ENCODE measurements at regions not wholly inside any gene's neighbourhood (a gene's known extent, or its start where the extent isn't known, plus 50 kb on each side); places are given as distances from the start of the nearest gene placed in this dataset.
A peak's percentile ranks its signal among the peaks of the same experiment; 100 is the strongest.

DNA sequence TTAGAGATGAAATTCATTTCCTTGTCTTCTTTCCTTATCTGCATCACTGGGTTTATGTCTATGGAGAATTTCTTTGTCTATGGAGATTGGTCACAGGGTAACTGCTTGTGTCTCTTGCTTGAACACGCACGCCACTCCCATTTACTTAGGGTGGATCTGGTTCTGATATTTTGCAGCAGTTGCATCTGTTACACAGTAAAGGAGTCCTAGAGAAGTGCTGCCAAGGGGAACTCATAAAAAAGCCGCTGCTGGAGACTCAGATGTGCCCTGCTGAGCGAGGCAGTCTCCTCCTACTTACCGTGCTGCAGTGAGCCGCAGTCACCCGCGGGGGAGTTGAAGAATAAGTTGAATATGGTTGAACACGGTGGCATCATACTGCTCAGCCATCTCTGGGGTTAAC is 105.2 kb upstream of the KLHL25 start:
- Histone ChIP-seq H3K4me1 (ENCODE audit: insufficient read depth, low read length) (no peaks in the 10 kb centered on the region), H3K4me2 (ENCODE audit: low read length) (no peak overlapping the region), H3K27ac (ENCODE audit: low read depth, low read length) (no peak overlapping the region), H2AFZ (ENCODE audit: low read depth, low read length) (no peak overlapping the region), H3K9me3 (ENCODE audit: insufficient read depth, low read depth, low read length) (no peaks in the 10 kb centered on the region), H3K9ac (ENCODE audit: low read length) (no peak overlapping the region), H3K79me2 (ENCODE audit: insufficient read depth, low read length) (no peaks in the 10 kb centered on the region), H3K36me3 (ENCODE audit: insufficient read depth, low read length) (no peaks in the 10 kb centered on the region), H3K27me3 (ENCODE audit: insufficient read depth, low read length) (no peaks in the 10 kb centered on the region), H4K20me1 (ENCODE audit: insufficient read depth, low read length) (no peaks in the 10 kb centered on the region), H3K4me3 (ENCODE audit: insufficient read depth, low read depth, low read length) (no peak overlapping the region)
- Mint-ChIP-seq H3K4me3 (ENCODE audit: unreplicated experiment) (no peak overlapping the region), H3K4me1 (ENCODE audit: low read depth, unreplicated experiment) (no peaks in the 10 kb centered on the region), H3K36me3 (ENCODE audit: low read depth, unreplicated experiment) (no peaks in the 10 kb centered on the region), H3K27ac (ENCODE audit: unreplicated experiment) (no peak overlapping the region), H3K9me3 (ENCODE audit: unreplicated experiment) (peaks cover 3% of the 10 kb centered on the region), H3K27me3 (ENCODE audit: low read depth, unreplicated experiment) (peaks cover 31% of the 10 kb centered on the region)
- DNase-seq (ENCODE audit: low read depth) (no peak), FAIRE-seq (no peak)
- TF ChIP-seq, protein P1, sequence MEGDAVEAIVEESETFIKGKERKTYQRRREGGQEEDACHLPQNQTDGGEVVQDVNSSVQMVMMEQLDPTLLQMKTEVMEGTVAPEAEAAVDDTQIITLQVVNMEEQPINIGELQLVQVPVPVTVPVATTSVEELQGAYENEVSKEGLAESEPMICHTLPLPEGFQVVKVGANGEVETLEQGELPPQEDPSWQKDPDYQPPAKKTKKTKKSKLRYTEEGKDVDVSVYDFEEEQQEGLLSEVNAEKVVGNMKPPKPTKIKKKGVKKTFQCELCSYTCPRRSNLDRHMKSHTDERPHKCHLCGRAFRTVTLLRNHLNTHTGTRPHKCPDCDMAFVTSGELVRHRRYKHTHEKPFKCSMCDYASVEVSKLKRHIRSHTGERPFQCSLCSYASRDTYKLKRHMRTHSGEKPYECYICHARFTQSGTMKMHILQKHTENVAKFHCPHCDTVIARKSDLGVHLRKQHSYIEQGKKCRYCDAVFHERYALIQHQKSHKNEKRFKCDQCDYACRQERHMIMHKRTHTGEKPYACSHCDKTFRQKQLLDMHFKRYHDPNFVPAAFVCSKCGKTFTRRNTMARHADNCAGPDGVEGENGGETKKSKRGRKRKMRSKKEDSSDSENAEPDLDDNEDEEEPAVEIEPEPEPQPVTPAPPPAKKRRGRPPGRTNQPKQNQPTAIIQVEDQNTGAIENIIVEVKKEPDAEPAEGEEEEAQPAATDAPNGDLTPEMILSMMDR (IDR thresholded peaks at IDR 0.05; ENCODE audit: insufficient read depth, low read depth, low read length), result no peak
- TF ChIP-seq EZH2 (IDR thresholded peaks at IDR 0.05; ENCODE audit: insufficient read depth, low read length), result no peak

DNA sequence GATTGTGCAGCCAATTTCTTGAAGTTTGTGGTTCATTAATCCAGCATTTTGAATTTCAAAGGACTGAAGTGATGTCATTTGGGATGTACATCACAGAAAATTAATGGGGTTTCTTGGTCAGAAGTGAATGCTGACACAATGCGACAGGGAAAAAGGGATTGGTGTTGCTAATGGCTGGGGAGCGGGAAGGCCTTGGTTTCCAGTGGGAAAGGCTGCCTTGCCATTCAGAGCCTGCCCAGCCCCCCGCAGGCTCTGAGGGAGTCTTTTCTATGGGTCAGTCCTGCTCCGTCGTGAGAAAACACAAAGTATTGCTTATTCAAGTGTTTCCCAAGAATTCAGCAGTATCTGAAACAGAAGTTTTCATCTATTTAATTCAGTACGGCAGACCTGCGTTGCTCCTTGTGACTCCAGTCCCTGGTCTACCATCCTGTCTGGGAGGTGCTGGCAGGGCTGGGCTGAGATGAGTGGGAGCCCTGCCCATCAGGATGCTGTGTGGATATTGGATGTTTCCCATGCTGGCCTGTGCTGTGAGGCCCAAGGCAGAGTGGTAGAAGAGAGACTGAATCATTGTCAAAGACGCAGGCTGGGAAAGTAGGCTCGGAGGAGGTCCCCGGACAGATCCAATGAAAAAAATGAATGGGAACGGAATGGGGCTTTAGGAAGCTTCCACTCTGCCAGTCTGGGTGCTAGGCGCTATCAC is 111.2 kb upstream of the KLHL25 start:
- H3K36me3 ChIP-seq (ENCODE audit: insufficient read depth, low read length), result no peaks in the 10 kb centered on the region
- H3K4me1 Mint-ChIP-seq (ENCODE audit: low read depth, unreplicated experiment), result no peaks in the 10 kb centered on the region
- H3K4me2 ChIP-seq (ENCODE audit: low read length), result peak overlapping the region; percentile 17
- no peaks in the 10 kb centered on the region for H3K79me2 ChIP-seq (ENCODE audit: insufficient read depth, low read length)
- H3K4me1 ChIP-seq (ENCODE audit: insufficient read depth, low read length), result no peaks in the 10 kb centered on the region
- FAIRE-seq (no peak), DNase-seq (ENCODE audit: low read depth) (peak; percentile 57)
- no peak for TF ChIP-seq EZH2 (IDR thresholded peaks at IDR 0.05; ENCODE audit: insufficient read depth, low read length)
- TF ChIP-seq, protein P1 (IDR thresholded peaks at IDR 0.05; ENCODE audit: insufficient read depth, low read depth, low read length), result no peak
- H3K4me3 Mint-ChIP-seq (ENCODE audit: unreplicated experiment), result no peak overlapping the region
- H3K27me3 Mint-ChIP-seq (ENCODE audit: low read depth, unreplicated experiment), result no peaks in the 10 kb centered on the region
- no peak overlapping the region for H3K9ac ChIP-seq (ENCODE audit: low read length)
- no peaks in the 10 kb centered on the region for H4K20me1 ChIP-seq (ENCODE audit: insufficient read depth, low read length)
- H3K27ac Mint-ChIP-seq (ENCODE audit: unreplicated experiment), result no peak overlapping the region
- H3K4me3 ChIP-seq (ENCODE audit: insufficient read depth, low read depth, low read length), result no peak overlapping the region
- H3K36me3 Mint-ChIP-seq (ENCODE audit: low read depth, unreplicated experiment), result no peaks in the 10 kb centered on the region
- no peaks in the 10 kb centered on the region for H3K9me3 ChIP-seq (ENCODE audit: insufficient read depth, low read depth, low read length)
- H3K9me3 Mint-ChIP-seq (ENCODE audit: unreplicated experiment), result no peaks in the 10 kb centered on the region
- H3K27ac ChIP-seq (ENCODE audit: low read depth, low read length), result no peak overlapping the region
- no peaks in the 10 kb centered on the region for H3K27me3 ChIP-seq (ENCODE audit: insufficient read depth, low read length)
- no peak overlapping the region for H2AFZ ChIP-seq (ENCODE audit: low read depth, low read length)

DNA sequence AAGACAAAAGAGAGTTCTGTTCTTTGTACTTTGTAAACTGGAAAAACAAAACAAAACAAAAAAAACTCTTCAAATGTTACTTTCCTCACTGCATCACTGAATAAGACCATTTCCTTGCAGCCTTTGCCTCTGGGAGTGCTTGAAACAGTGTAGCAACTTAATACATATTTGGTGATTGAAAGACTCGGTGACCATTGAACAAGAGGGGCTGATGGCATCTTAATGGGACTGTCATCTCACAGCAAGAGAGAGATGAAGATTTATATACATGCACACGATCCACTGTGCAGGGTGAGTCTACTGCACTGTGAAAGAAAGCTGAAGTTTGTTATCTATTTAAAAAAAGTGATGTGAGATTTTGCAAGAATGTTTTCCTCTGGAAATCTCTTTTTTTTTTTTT is 111.9 kb upstream of the KLHL25 start:
- no peak overlapping the region for H3K27ac ChIP-seq (ENCODE audit: low read depth, low read length)
- FAIRE-seq (no peak), DNase-seq (ENCODE audit: low read depth) (no peak)
- H3K79me2 ChIP-seq (ENCODE audit: insufficient read depth, low read length), result no peaks in the 10 kb centered on the region
- H3K4me3 ChIP-seq (ENCODE audit: insufficient read depth, low read depth, low read length), result no peak overlapping the region
- Mint-ChIP-seq H3K27me3 (ENCODE audit: low read depth, unreplicated experiment) (no peaks in the 10 kb centered on the region), H3K27ac (ENCODE audit: unreplicated experiment) (no peak overlapping the region), H3K9me3 (ENCODE audit: unreplicated experiment) (no peaks in the 10 kb centered on the region), H3K4me1 (ENCODE audit: low read depth, unreplicated experiment) (no peaks in the 10 kb centered on the region), H3K4me3 (ENCODE audit: unreplicated experiment) (no peak overlapping the region), H3K36me3 (ENCODE audit: low read depth, unreplicated experiment) (no peaks in the 10 kb centered on the region)
- H4K20me1 ChIP-seq (ENCODE audit: insufficient read depth, low read length), result no peaks in the 10 kb centered on the region
- TF ChIP-seq, protein P1 (IDR thresholded peaks at IDR 0.05; ENCODE audit: insufficient read depth, low read depth, low read length), result no peak
- TF ChIP-seq EZH2 (IDR thresholded peaks at IDR 0.05; ENCODE audit: insufficient read depth, low read length), result no peak
- no peak overlapping the region for H2AFZ ChIP-seq (ENCODE audit: low read depth, low read length)
- no peaks in the 10 kb centered on the region for H3K27me3 ChIP-seq (ENCODE audit: insufficient read depth, low read length)
- H3K4me1 ChIP-seq (ENCODE audit: insufficient read depth, low read length), result no peaks in the 10 kb centered on the region
- H3K9ac ChIP-seq (ENCODE audit: low read length), result no peak overlapping the region
- H3K9me3 ChIP-seq (ENCODE audit: insufficient read depth, low read depth, low read length), result no peaks in the 10 kb centered on the region
- no peaks in the 10 kb centered on the region for H3K36me3 ChIP-seq (ENCODE audit: insufficient read depth, low read length)
- H3K4me2 ChIP-seq (ENCODE audit: low read length), result peak overlapping the region; percentile 17

All from astrocyte (in vitro differentiated cells and primary cell).